Parathyroid adenoma (tissue), 2 donors: ENCODE measurements at regions not wholly inside any gene's neighbourhood (a gene's known extent, or its start where the extent isn't known, plus 50 kb on each side); places are given as distances from the start of the nearest gene placed in this dataset.

Source experiments
- H2AFZ ChIP-seq: fragments of 300-600 bp; sonication (generic); one replicate; pipeline ENCODE4 v1.7.0; 2017; ENCODE audit warnings: antibody characterized with exemption, mild to moderate bottlenecking
- H3K27ac ChIP-seq: fragments of 300-600 bp; sonication (generic); one replicate; pipeline ENCODE4 v1.7.0; 2017
- H3K27me3 ChIP-seq: fragments of 300-600 bp; sonication (generic); one replicate; pipeline ENCODE4 v1.7.0; 2017; ENCODE audit warnings: low read length; ENCODE audit not compliant: control insufficient read depth, insufficient read depth
- H3K36me3 ChIP-seq: fragments of 300-600 bp; sonication (generic); one replicate; pipeline ENCODE4 v1.7.0; 2017; ENCODE audit warnings: low read length; ENCODE audit not compliant: control insufficient read depth, insufficient read depth
- H3K4me1 ChIP-seq: fragments of 300-600 bp; sonication (generic); one replicate; pipeline ENCODE4 v1.7.0; 2017; ENCODE audit warnings: control low read depth
- H3K4me2 ChIP-seq: fragments of 300-600 bp; sonication (generic); one replicate; pipeline ENCODE4 v1.7.0; 2017; ENCODE audit warnings: low read length
- H3K4me3 ChIP-seq: fragments of 300-600 bp; sonication (generic); one replicate; pipeline ENCODE4 v1.7.0; 2017; ENCODE audit warnings: low read depth, low read length
- H3K79me2 ChIP-seq: fragments of 300-600 bp; sonication (generic); one replicate; pipeline ENCODE4 v1.7.0; 2017; ENCODE audit warnings: control low read depth
- H3K9ac ChIP-seq: fragments of 300-600 bp; sonication (generic); one replicate; pipeline ENCODE4 v1.7.0; 2017; ENCODE audit warnings: mild to moderate bottlenecking
- H3K9me3 ChIP-seq: fragments of 300-600 bp; sonication (generic); one replicate; pipeline ENCODE4 v1.7.0; 2017; ENCODE audit warnings: low read length; ENCODE audit not compliant: control insufficient read depth
- TF ChIP-seq, protein P1 (sequence below): fragments of 300-600 bp; sonication (generic); IDR thresholded peaks from one replicate; pipeline ENCODE4 v1.7.0; 2017; ENCODE audit warnings: antibody characterized with exemption, mild to moderate bottlenecking
- donor health status: primary hyperparathyroidism.

DNA sequence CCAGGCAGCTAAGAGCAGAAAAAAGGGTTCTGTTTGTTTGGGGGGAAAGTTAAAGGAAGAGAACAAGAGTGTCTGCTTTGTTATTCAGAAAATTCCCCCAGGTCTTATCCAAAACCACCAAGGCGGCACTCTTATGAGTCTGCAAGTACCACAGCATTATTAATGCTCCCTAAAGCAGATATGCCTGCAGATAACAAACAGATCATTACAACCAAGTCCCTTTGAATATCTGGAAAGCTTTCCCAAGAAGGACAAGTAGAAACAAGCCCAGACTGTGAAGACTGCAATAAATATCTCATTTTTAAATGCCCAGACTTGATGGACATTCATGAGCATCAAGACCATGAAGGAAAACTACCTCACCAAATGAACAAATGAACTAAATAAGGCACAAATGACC, 278.6 kb upstream of the TMEFF2 start:
- no peak overlapping the region for H2AFZ ChIP-seq
- no peak overlapping the region for H3K4me2 ChIP-seq
- H3K36me3 ChIP-seq: no peaks in the 10 kb centered on the region
- no peaks in the 10 kb centered on the region for H3K4me1 ChIP-seq
- H3K27me3 ChIP-seq: no peaks in the 10 kb centered on the region
- H3K9me3 ChIP-seq: no peaks in the 10 kb centered on the region
- H3K79me2 ChIP-seq: no peaks in the 10 kb centered on the region
- H3K9ac ChIP-seq: no peak overlapping the region
- no peak overlapping the region for H3K4me3 ChIP-seq
- TF ChIP-seq, protein P1, sequence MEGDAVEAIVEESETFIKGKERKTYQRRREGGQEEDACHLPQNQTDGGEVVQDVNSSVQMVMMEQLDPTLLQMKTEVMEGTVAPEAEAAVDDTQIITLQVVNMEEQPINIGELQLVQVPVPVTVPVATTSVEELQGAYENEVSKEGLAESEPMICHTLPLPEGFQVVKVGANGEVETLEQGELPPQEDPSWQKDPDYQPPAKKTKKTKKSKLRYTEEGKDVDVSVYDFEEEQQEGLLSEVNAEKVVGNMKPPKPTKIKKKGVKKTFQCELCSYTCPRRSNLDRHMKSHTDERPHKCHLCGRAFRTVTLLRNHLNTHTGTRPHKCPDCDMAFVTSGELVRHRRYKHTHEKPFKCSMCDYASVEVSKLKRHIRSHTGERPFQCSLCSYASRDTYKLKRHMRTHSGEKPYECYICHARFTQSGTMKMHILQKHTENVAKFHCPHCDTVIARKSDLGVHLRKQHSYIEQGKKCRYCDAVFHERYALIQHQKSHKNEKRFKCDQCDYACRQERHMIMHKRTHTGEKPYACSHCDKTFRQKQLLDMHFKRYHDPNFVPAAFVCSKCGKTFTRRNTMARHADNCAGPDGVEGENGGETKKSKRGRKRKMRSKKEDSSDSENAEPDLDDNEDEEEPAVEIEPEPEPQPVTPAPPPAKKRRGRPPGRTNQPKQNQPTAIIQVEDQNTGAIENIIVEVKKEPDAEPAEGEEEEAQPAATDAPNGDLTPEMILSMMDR: no peak
- no peak overlapping the region for H3K27ac ChIP-seq

- no peaks in the 10 kb centered on the region for H3K27me3 ChIP-seq
- no peak overlapping the region for H3K27ac ChIP-seq
- H3K9ac ChIP-seq: no peak overlapping the region
- H3K4me1 ChIP-seq: no peaks in the 10 kb centered on the region
- TF ChIP-seq, protein P1: no peak
- no peak overlapping the region for H3K4me2 ChIP-seq
- H3K4me3 ChIP-seq: no peak overlapping the region
- no peaks in the 10 kb centered on the region for H3K9me3 ChIP-seq
- no peak overlapping the region for H2AFZ ChIP-seq
- no peaks in the 10 kb centered on the region for H3K79me2 ChIP-seq
- no peaks in the 10 kb centered on the region for H3K36me3 ChIP-seq
Measured at GRCh38 chr2:192471982-192472381, 277.2 kb upstream of the TMEFF2 start.

GRCh38 chr2:192469612-192470011, 274.9 kb upstream of the TMEFF2 start:
- Histone ChIP-seq H3K79me2 (no peaks in the 10 kb centered on the region), H3K4me1 (no peaks in the 10 kb centered on the region), H3K4me2 (no peak overlapping the region), H3K9ac (no peak overlapping the region), H3K36me3 (no peaks in the 10 kb centered on the region), H3K27ac (no peak overlapping the region), H3K4me3 (no peak overlapping the region), H2AFZ (no peak overlapping the region), H3K27me3 (no peaks in the 10 kb centered on the region), H3K9me3 (no peaks in the 10 kb centered on the region)
- TF ChIP-seq, protein P1: no peak

GRCh38 chr2:192467953-192468660, 273.4 kb upstream of the TMEFF2 start:
- no peak overlapping the region for H3K4me2 ChIP-seq
- H3K9me3 ChIP-seq: no peaks in the 10 kb centered on the region
- TF ChIP-seq, protein P1: no peak
- no peaks in the 10 kb centered on the region for H3K4me1 ChIP-seq
- H2AFZ ChIP-seq: no peak overlapping the region
- H3K36me3 ChIP-seq: no peaks in the 10 kb centered on the region
- no peaks in the 10 kb centered on the region for H3K27me3 ChIP-seq
- H3K9ac ChIP-seq: no peak overlapping the region
- H3K4me3 ChIP-seq: no peak overlapping the region
- no peaks in the 10 kb centered on the region for H3K79me2 ChIP-seq
- no peak overlapping the region for H3K27ac ChIP-seq

DNA sequence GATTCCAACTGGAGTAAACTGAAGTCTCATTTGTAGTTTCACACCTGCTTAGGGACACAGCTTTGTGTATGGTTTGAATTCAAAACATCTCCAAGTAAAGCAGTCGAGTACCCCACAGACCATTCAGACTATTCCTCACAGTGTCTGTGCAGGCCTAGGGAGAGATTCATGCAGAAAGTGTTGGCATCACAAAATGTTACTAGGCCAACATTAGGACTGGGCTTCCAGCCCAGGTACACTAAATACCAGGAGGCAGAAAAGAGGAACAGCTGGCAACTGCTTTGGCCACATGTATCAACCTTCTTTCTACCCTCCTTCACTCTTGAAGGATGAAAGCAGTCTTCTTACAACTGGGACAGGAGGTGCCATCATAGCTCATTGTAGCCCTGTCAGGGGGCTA, 270.4 kb upstream of the TMEFF2 start:
- H3K4me1 ChIP-seq: no peaks in the 10 kb centered on the region
- no peak overlapping the region for H2AFZ ChIP-seq
- H3K27ac ChIP-seq: no peak overlapping the region
- H3K9ac ChIP-seq: no peak overlapping the region
- TF ChIP-seq, protein P1: no peak
- no peaks in the 10 kb centered on the region for H3K9me3 ChIP-seq
- no peak overlapping the region for H3K4me2 ChIP-seq
- no peaks in the 10 kb centered on the region for H3K27me3 ChIP-seq
- H3K79me2 ChIP-seq: no peaks in the 10 kb centered on the region
- H3K36me3 ChIP-seq: no peaks in the 10 kb centered on the region
- no peak overlapping the region for H3K4me3 ChIP-seq
